ENCODE measurements at regions not wholly inside any gene's neighbourhood (a gene's known extent, or its start where the extent isn't known, plus 50 kb on each side); places are given as distances from the start of the nearest gene placed in this dataset.

DNA sequence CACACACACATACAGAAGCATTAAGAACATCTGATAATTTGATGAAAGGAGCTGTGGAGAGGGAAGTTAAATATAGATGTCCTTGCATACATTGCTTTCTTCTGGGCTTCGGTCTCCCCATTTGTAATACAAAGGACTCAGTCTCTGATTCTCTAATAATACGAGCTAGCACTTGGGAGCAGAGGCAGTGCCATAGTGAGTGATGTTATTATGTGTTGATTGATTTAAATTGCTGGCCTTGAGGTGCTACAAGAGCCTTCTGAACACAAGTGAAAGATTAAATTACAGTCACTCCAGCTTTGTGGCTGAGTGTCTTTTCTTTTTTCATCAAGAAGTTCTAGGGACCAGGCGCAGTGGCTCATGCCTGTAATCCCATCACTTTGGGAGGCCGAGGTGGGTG, 61.5 kb upstream of the HMGXB4 start:
- H3K9me3 ChIP-seq: no peaks in the 10 kb centered on the region
- H3K4me3 ChIP-seq (ENCODE audit: low read depth in 2 of 2, low read length in 1 of 2): no peak overlapping the region
- no peak for DNase-seq
- H3K4me2 ChIP-seq: no peak overlapping the region
- no peaks in the 10 kb centered on the region for H3K4me1 ChIP-seq (ENCODE audit: control insufficient read depth in 1 of 2, insufficient read depth in 2 of 2, low read depth in 1 of 2, low read length in 1 of 2)
- H4K20me1 ChIP-seq (ENCODE audit: insufficient read depth): no peaks in the 10 kb centered on the region
- H3K36me3 ChIP-seq (replicated peaks in 1 of 2; ENCODE audit: control insufficient read depth in 1 of 2, insufficient read depth in 2 of 2, low read length in 1 of 2): no peaks in the 10 kb centered on the region
- H2AFZ ChIP-seq (ENCODE audit: low read depth): no peak overlapping the region
- no peak for TF ChIP-seq TAF1 (IDR thresholded peaks at IDR 0.05; ENCODE audit: borderline replicate concordance, low read depth, low read length)
- no peak for TF ChIP-seq JUND (IDR thresholded peaks at IDR 0.05)
- TF ChIP-seq, protein P1, sequence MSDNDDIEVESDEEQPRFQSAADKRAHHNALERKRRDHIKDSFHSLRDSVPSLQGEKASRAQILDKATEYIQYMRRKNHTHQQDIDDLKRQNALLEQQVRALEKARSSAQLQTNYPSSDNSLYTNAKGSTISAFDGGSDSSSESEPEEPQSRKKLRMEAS (IDR thresholded peaks at IDR 0.05; ENCODE audit: low read depth): no peak
- TF ChIP-seq, protein P2, sequence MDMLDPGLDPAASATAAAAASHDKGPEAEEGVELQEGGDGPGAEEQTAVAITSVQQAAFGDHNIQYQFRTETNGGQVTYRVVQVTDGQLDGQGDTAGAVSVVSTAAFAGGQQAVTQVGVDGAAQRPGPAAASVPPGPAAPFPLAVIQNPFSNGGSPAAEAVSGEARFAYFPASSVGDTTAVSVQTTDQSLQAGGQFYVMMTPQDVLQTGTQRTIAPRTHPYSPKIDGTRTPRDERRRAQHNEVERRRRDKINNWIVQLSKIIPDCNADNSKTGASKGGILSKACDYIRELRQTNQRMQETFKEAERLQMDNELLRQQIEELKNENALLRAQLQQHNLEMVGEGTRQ (IDR thresholded peaks at IDR 0.05; ENCODE audit: borderline replicate concordance, low read depth, low read length): no peak
- TF ChIP-seq, protein P3, sequence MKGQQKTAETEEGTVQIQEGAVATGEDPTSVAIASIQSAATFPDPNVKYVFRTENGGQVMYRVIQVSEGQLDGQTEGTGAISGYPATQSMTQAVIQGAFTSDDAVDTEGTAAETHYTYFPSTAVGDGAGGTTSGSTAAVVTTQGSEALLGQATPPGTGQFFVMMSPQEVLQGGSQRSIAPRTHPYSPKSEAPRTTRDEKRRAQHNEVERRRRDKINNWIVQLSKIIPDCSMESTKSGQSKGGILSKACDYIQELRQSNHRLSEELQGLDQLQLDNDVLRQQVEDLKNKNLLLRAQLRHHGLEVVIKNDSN (IDR thresholded peaks at IDR 0.05; ENCODE audit: borderline replicate concordance, low read depth): no peak
- TF ChIP-seq POLR2AphosphoS5 (IDR thresholded peaks at IDR 0.05; ENCODE audit: low read depth, low read length): no peak
- TF ChIP-seq NFIC (IDR thresholded peaks at IDR 0.05; ENCODE audit: borderline replicate concordance): no peak
- TF ChIP-seq FOSL2 (IDR thresholded peaks at IDR 0.05; ENCODE audit: borderline replicate concordance, low read depth): no peak
- ChIA-PET CTCF (interaction anchor here (2.2 kb wide), 1 partner anchor 45 kb away, joined by 8 read pairs; no protein-coding TSS in a partner anchor), POLR2A (no interaction called here)
- H3K79me2 ChIP-seq (ENCODE audit: insufficient read depth): no peaks in the 10 kb centered on the region
- H3K27ac ChIP-seq (ENCODE audit: low read depth in 2 of 2, low read length in 1 of 2): no peak overlapping the region
- 33% methylated on average over 4 of the region's 4 CpGs for WGBS (ENCODE audit: low lambda C conversion rate)
- H3K9ac ChIP-seq: no peak overlapping the region
- H3K27me3 ChIP-seq (ENCODE audit: insufficient read depth): no peaks in the 10 kb centered on the region
- no peaks in the 10 kb centered on the region for H3K9me2 ChIP-seq
- H3F3A ChIP-seq (replicated peaks; ENCODE audit: insufficient read depth): no peaks in the 10 kb centered on the region

DNA sequence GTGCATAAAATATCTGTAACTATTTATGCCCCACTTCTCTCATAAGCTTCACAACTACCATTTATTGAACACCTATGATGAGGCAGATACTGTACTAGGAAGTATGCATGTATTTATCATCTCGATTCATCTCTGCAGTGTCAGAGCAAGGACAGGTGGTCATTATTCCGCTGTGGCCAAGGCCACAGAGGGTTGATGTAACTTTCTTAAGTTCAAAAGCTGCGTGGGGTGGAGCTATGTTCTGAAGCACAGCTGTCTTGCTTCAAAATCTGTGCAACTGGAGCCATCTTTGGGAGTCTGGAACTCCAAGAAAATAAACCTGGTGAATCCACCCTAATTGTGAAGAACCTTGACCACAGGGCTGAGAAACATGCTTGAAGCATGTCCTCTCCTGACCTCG, 60.2 kb upstream of the HMGXB4 start:
- Histone ChIP-seq H3K27me3 (ENCODE audit: insufficient read depth) (no peaks in the 10 kb centered on the region), H3K9ac (no peak overlapping the region), H3F3A (replicated peaks; ENCODE audit: insufficient read depth) (no peaks in the 10 kb centered on the region), H3K4me1 (ENCODE audit: control insufficient read depth in 1 of 2, insufficient read depth in 2 of 2, low read depth in 1 of 2, low read length in 1 of 2) (no peaks in the 10 kb centered on the region), H3K9me3 (no peaks in the 10 kb centered on the region), H2AFZ (ENCODE audit: low read depth) (no peak overlapping the region), H3K4me3 (ENCODE audit: low read depth in 2 of 2, low read length in 1 of 2) (no peak overlapping the region), H4K20me1 (ENCODE audit: insufficient read depth) (no peaks in the 10 kb centered on the region), H3K27ac (ENCODE audit: low read depth in 2 of 2, low read length in 1 of 2) (no peak overlapping the region), H3K4me2 (no peak overlapping the region), H3K36me3 (replicated peaks in 1 of 2; ENCODE audit: control insufficient read depth in 1 of 2, insufficient read depth in 2 of 2, low read length in 1 of 2) (no peaks in the 10 kb centered on the region), H3K79me2 (ENCODE audit: insufficient read depth) (no peaks in the 10 kb centered on the region), H3K9me2 (no peaks in the 10 kb centered on the region)
- WGBS (ENCODE audit: low lambda C conversion rate): 11% methylated on average over 4 of the region's 4 CpGs
- TF ChIP-seq RXRA (IDR thresholded peaks at IDR 0.05; ENCODE audit: borderline replicate concordance, low read depth): no peak
- TF ChIP-seq NRF1 (IDR thresholded peaks at IDR 0.05; ENCODE audit: low read depth, low read length): no peak
- ChIA-PET POLR2A (no interaction called here), CTCF (interaction anchor here (0.7 to 2.2 kb wide), 4 partner anchors 9 to 47 kb away, joined by 3 to 8 read pairs (median 4); no protein-coding TSS in a partner anchor)
- DNase-seq: no peak

GRCh38 chr22:35197886-35198285, 59.4 kb upstream of the HMGXB4 start:
- Histone ChIP-seq H3K27ac (ENCODE audit: low read depth in 2 of 2, low read length in 1 of 2) (no peak overlapping the region), H3K9me3 (no peaks in the 10 kb centered on the region), H3K4me3 (ENCODE audit: low read depth in 2 of 2, low read length in 1 of 2) (no peak overlapping the region), H3K4me2 (no peak overlapping the region), H2AFZ (ENCODE audit: low read depth) (no peak overlapping the region), H3K27me3 (ENCODE audit: insufficient read depth) (no peaks in the 10 kb centered on the region), H3K9me2 (no peaks in the 10 kb centered on the region), H3K9ac (no peak overlapping the region), H3K36me3 (replicated peaks in 1 of 2; ENCODE audit: control insufficient read depth in 1 of 2, insufficient read depth in 2 of 2, low read length in 1 of 2) (no peaks in the 10 kb centered on the region), H3K79me2 (ENCODE audit: insufficient read depth) (no peaks in the 10 kb centered on the region), H4K20me1 (ENCODE audit: insufficient read depth) (no peaks in the 10 kb centered on the region), H3F3A (replicated peaks; ENCODE audit: insufficient read depth) (no peaks in the 10 kb centered on the region), H3K4me1 (ENCODE audit: control insufficient read depth in 1 of 2, insufficient read depth in 2 of 2, low read depth in 1 of 2, low read length in 1 of 2) (no peaks in the 10 kb centered on the region)
- CTCF ChIA-PET: interaction anchor here (1.2 to 1.7 kb wide), 2 partner anchors 20 to 43 kb away, joined by 3 to 5 read pairs; no protein-coding TSS in a partner anchor
- 23% methylated on average over 3 of the region's 3 CpGs for WGBS (ENCODE audit: low lambda C conversion rate)
- POLR2A ChIA-PET: no interaction called here
- no peak for DNase-seq
- TF ChIP-seq, protein P4, sequence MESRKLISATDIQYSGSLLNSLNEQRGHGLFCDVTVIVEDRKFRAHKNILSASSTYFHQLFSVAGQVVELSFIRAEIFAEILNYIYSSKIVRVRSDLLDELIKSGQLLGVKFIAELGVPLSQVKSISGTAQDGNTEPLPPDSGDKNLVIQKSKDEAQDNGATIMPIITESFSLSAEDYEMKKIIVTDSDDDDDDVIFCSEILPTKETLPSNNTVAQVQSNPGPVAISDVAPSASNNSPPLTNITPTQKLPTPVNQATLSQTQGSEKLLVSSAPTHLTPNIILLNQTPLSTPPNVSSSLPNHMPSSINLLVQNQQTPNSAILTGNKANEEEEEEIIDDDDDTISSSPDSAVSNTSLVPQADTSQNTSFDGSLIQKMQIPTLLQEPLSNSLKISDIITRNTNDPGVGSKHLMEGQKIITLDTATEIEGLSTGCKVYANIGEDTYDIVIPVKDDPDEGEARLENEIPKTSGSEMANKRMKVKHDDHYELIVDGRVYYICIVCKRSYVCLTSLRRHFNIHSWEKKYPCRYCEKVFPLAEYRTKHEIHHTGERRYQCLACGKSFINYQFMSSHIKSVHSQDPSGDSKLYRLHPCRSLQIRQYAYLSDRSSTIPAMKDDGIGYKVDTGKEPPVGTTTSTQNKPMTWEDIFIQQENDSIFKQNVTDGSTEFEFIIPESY (IDR thresholded peaks at IDR 0.05; ENCODE audit: borderline replicate concordance, low read depth): no peak
- TF ChIP-seq SIN3A (IDR thresholded peaks at IDR 0.05; ENCODE audit: borderline replicate concordance, low read depth, low read length): no peak
- no peak for TF ChIP-seq ELF1 (IDR thresholded peaks at IDR 0.05)
- TF ChIP-seq FOXM1 (IDR thresholded peaks at IDR 0.05; ENCODE audit: low read depth): no peak
- no peak for TF ChIP-seq REST (IDR thresholded peaks at IDR 0.05; ENCODE audit: low read depth, low read length)
- no peak for TF ChIP-seq RFX5 (IDR thresholded peaks at IDR 0.05; ENCODE audit: low read length)

Measured in SK-N-SH (cell line).